ENCODE measurements at regions not wholly inside any gene's neighbourhood (a gene's known extent, or its start where the extent isn't known, plus 50 kb on each side); places are given as distances from the start of the nearest gene placed in this dataset.
"Not testable (repeated sequence)": the region's sequence is repeated elsewhere in the genome, so short reads cannot be mapped to it uniquely, and the experiment has no call there.

GRCh38 chr2:13669607-13670006 is 952.9 kb downstream of the TRIB2 start:
- TF ChIP-seq CTCF (IDR thresholded peaks at IDR 0.05) (no peak), POLR2A (IDR thresholded peaks at IDR 0.05) (no peak)
- no peaks in the 10 kb centered on the region for H3K9me3 ChIP-seq
- ATAC-seq: no peak
- WGBS (ENCODE audit: insufficient coverage, low coverage, low lambda C conversion rate, missing lambda C conversion rate): 15% methylated on average over 3 of the region's 3 CpGs
- DNase-seq: no peak
- intact Hi-C loops (cut with DNase I): no loop called here
- no peak overlapping the region for H3K27ac ChIP-seq
- no peaks in the 10 kb centered on the region for H3K27me3 ChIP-seq
- H3K36me3 ChIP-seq: no peaks in the 10 kb centered on the region
- no peaks in the 10 kb centered on the region for H3K4me1 ChIP-seq
- no peak overlapping the region for H3K4me3 ChIP-seq

GRCh38 chr2:13673821-13674220 is 957.1 kb downstream of the TRIB2 start:
- H3K4me3 ChIP-seq; H3K27me3 ChIP-seq; H3K9me3 ChIP-seq; H3K4me1 ChIP-seq; DNase-seq; H3K27ac ChIP-seq; ATAC-seq; H3K36me3 ChIP-seq; intact Hi-C loops (cut with DNase I): not testable (repeated sequence)

GRCh38 chr2:13676269-13676668 is 956.2 kb upstream of the LRATD1 start:
- 57% methylated on average over 2 of the region's 2 CpGs for WGBS (ENCODE audit: insufficient coverage, low coverage, low lambda C conversion rate, missing lambda C conversion rate)
- intact Hi-C loops (cut with DNase I): no loop called here
- Histone ChIP-seq H3K4me1 (no peaks in the 10 kb centered on the region), H3K36me3 (no peaks in the 10 kb centered on the region), H3K27me3 (no peaks in the 10 kb centered on the region), H3K27ac (no peak overlapping the region), H3K4me3 (no peak overlapping the region), H3K9me3 (no peaks in the 10 kb centered on the region)
- no peak for ATAC-seq
- no peak for DNase-seq
- no peak for TF ChIP-seq POLR2A (IDR thresholded peaks at IDR 0.05)
- no peak for TF ChIP-seq CTCF (IDR thresholded peaks at IDR 0.05)

- no peak overlapping the region for H3K27ac ChIP-seq
- no peaks in the 10 kb centered on the region for H3K4me1 ChIP-seq
- no peaks in the 10 kb centered on the region for H3K9me3 ChIP-seq
- no peak for DNase-seq
- intact Hi-C loops (cut with DNase I): no loop called here
- H3K4me3 ChIP-seq: no peak overlapping the region
- TF ChIP-seq POLR2A (IDR thresholded peaks at IDR 0.05): no peak
- H3K27me3 ChIP-seq: no peaks in the 10 kb centered on the region
- H3K36me3 ChIP-seq: no peaks in the 10 kb centered on the region
- ATAC-seq: no peak
Observed at GRCh38 chr2:13681936-13682335, 950.6 kb upstream of the LRATD1 start.

GRCh38 chr2:13682540-13683272 is 949.8 kb upstream of the LRATD1 start:
- H3K4me3 ChIP-seq: no peak overlapping the region
- 13% methylated on average over 4 of the region's 4 CpGs for WGBS (ENCODE audit: insufficient coverage, low coverage, low lambda C conversion rate, missing lambda C conversion rate)
- no peaks in the 10 kb centered on the region for H3K4me1 ChIP-seq
- no peaks in the 10 kb centered on the region for H3K9me3 ChIP-seq
- intact Hi-C loops (cut with DNase I): no loop called here
- DNase-seq (no peak), ATAC-seq (no peak)
- no peaks in the 10 kb centered on the region for H3K27me3 ChIP-seq
- H3K36me3 ChIP-seq: no peaks in the 10 kb centered on the region
- TF ChIP-seq POLR2A (IDR thresholded peaks at IDR 0.05) (no peak), CTCF (IDR thresholded peaks at IDR 0.05) (no peak)
- H3K27ac ChIP-seq: no peak overlapping the region

- ATAC-seq: no peak
- no peaks in the 10 kb centered on the region for H3K9me3 ChIP-seq
- H3K4me3 ChIP-seq: no peak overlapping the region
- no peak overlapping the region for H3K27ac ChIP-seq
- no peaks in the 10 kb centered on the region for H3K27me3 ChIP-seq
- WGBS (ENCODE audit: insufficient coverage, low coverage, low lambda C conversion rate, missing lambda C conversion rate): 33% methylated on average over 1 of the region's 1 CpG
- no peaks in the 10 kb centered on the region for H3K36me3 ChIP-seq
- intact Hi-C loops (cut with DNase I): no loop called here
- no peaks in the 10 kb centered on the region for H3K4me1 ChIP-seq
- TF ChIP-seq CTCF (IDR thresholded peaks at IDR 0.05) (no peak), POLR2A (IDR thresholded peaks at IDR 0.05) (no peak)
- no peak for DNase-seq
Observed at GRCh38 chr2:13686262-13686661, 946.3 kb upstream of the LRATD1 start.

All from right lobe of liver (tissue), 6 donors.